ENCODE measurements at regions not wholly inside any gene's neighbourhood (a gene's known extent, or its start where the extent isn't known, plus 50 kb on each side); places are given as distances from the start of the nearest gene placed in this dataset.

- no peaks in the 10 kb centered on the region for H3K36me3 ChIP-seq
- no peak for TF ChIP-seq POLR2A (IDR thresholded peaks at IDR 0.05)
- TF ChIP-seq, protein P1, sequence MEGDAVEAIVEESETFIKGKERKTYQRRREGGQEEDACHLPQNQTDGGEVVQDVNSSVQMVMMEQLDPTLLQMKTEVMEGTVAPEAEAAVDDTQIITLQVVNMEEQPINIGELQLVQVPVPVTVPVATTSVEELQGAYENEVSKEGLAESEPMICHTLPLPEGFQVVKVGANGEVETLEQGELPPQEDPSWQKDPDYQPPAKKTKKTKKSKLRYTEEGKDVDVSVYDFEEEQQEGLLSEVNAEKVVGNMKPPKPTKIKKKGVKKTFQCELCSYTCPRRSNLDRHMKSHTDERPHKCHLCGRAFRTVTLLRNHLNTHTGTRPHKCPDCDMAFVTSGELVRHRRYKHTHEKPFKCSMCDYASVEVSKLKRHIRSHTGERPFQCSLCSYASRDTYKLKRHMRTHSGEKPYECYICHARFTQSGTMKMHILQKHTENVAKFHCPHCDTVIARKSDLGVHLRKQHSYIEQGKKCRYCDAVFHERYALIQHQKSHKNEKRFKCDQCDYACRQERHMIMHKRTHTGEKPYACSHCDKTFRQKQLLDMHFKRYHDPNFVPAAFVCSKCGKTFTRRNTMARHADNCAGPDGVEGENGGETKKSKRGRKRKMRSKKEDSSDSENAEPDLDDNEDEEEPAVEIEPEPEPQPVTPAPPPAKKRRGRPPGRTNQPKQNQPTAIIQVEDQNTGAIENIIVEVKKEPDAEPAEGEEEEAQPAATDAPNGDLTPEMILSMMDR (IDR thresholded peaks at IDR 0.05), result no peak
- intact Hi-C loops (cut with DNase I), result no loop called here
- no peak overlapping the region for H3K27ac ChIP-seq
- no peaks in the 10 kb centered on the region for H3K9me3 ChIP-seq
- WGBS, 2 donors, result 82 to 83% methylated on average over 1 of the region's 1 CpG
- no peak for DNase-seq
- no peaks in the 10 kb centered on the region for H3K4me1 ChIP-seq
- H3K4me3 ChIP-seq, result no peak overlapping the region
- H3K27me3 ChIP-seq, result peaks cover 0 to 70% (median 0%) of the 10 kb centered on the region in 4 donors
Measured at GRCh38 chr22:49138250-49138790, 689.4 kb downstream of the BRD1 start.

- no peak overlapping the region for H3K27ac ChIP-seq
- intact Hi-C loops (cut with DNase I), result no loop called here
- TF ChIP-seq, protein P1 (IDR thresholded peaks at IDR 0.05), result no peak
- no peak for TF ChIP-seq POLR2A (IDR thresholded peaks at IDR 0.05)
- WGBS, 2 donors, result 57% methylated on average over 3 of the region's 7 CpGs; no CpG with 5 or more reads in 1 of the 2 donors
- no peak overlapping the region for H3K4me3 ChIP-seq
- no peak for DNase-seq
- H3K36me3 ChIP-seq, result no peaks in the 10 kb centered on the region
- peaks cover 0 to 73% (median 0%) of the 10 kb centered on the region in 4 donors for H3K27me3 ChIP-seq
- no peaks in the 10 kb centered on the region for H3K9me3 ChIP-seq
- no peaks in the 10 kb centered on the region for H3K4me1 ChIP-seq
Measured at GRCh38 chr22:49137206-49137840, 690.4 kb downstream of the BRD1 start.

- no peak for TF ChIP-seq POLR2A (IDR thresholded peaks at IDR 0.05)
- TF ChIP-seq, protein P1 (IDR thresholded peaks at IDR 0.05), result no peak
- Histone ChIP-seq H3K4me3 (no peak overlapping the region), H3K27me3 (peaks cover 0 to 73% (median 0%) of the 10 kb centered on the region in 4 donors), H3K27ac (no peak overlapping the region), H3K9me3 (no peaks in the 10 kb centered on the region), H3K36me3 (no peaks in the 10 kb centered on the region), H3K4me1 (no peaks in the 10 kb centered on the region)
- DNase-seq, result no peak
- WGBS, 2 donors, result 87 to 89% methylated on average over 3 to 5 of the region's 9 CpGs
- intact Hi-C loops (cut with DNase I), result no loop called here
Measured at GRCh38 chr22:49136816-49137180, 690.9 kb downstream of the BRD1 start.

DNA sequence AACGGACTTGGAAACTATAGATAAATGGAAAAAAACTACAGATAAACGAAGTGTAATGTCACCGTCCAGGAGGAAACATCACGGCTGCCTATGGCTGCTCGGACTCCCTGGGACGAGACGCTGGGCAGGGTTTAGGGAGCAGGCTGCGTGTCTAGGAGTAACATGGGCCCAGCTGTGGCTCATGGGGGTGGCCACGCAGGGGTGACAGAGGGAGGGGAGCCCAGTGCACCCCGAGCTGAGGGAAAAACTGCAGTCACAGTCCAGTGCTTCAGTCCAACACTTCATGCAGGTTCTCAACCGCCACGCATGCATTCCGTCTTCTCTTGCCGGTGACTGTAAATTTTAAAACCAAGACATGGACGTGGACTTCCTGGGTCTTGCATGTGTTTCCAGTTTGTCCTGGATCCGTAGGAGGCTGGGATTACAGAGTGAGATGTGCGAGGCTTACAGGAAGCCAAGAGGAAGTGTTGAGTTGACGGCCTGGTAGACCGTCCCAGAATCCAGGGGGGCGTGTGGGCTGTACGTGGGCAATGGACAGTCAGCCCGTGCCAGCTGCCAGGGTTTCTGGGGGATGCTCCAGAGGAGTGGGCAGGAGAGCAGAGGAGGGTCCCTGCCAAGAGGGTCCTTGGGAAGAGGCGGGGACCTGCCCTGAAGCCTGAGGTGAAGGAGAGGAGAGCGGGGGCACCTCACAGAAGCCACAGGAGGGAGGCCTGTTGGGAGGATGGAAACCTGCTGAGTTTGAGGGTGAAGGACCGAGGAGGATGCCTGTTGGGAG lies 691.4 kb downstream of the BRD1 start:
- WGBS, 2 donors, result 65 to 71% methylated on average over 20 to 25 of the region's 25 CpGs
- no peak overlapping the region for H3K4me3 ChIP-seq
- TF ChIP-seq, protein P1 (IDR thresholded peaks at IDR 0.05), result no peak
- H3K36me3 ChIP-seq, result no peaks in the 10 kb centered on the region
- H3K27me3 ChIP-seq, result peaks cover 0 to 73% (median 0%) of the 10 kb centered on the region in 4 donors
- H3K27ac ChIP-seq, result no peak overlapping the region
- no peak for DNase-seq
- H3K4me1 ChIP-seq, result no peaks in the 10 kb centered on the region
- intact Hi-C loops (cut with DNase I), result no loop called here
- H3K9me3 ChIP-seq, result no peaks in the 10 kb centered on the region

DNA sequence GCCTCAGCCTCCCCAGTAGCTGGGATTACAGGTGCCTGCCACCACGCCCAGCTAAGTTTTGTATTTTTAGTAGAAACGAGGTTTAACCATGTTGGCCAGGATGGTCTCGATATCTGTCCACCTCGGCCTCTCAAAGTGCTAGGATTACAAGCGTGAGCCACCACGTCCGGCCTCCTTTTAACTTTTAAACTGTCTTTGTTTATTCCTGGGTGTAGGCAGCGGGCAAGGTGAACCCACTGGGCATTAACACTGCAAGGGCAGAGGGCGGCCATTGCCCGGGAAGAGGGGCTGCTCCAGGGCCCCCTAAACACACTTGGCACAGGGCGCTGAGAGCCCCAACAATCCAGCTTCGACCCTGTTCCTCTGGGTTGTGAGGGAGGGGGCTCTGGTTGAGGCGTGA lies 693.6 kb downstream of the BRD1 start:
- Histone ChIP-seq H3K27ac (no peak overlapping the region), H3K4me1 (no peaks in the 10 kb centered on the region), H3K9me3 (no peaks in the 10 kb centered on the region), H3K27me3 (peaks cover 0 to 64% (median 0%) of the 10 kb centered on the region in 4 donors), H3K4me3 (no peak overlapping the region), H3K36me3 (no peaks in the 10 kb centered on the region)
- DNase-seq, result no peak
- intact Hi-C loops (cut with DNase I), result no loop called here
- TF ChIP-seq, protein P1 (IDR thresholded peaks at IDR 0.05), result no peak
- no peak for TF ChIP-seq POLR2A (IDR thresholded peaks at IDR 0.05)
- WGBS, 2 donors, result 77 to 78% methylated on average over 2 to 11 of the region's 13 CpGs

Data from esophagus squamous epithelium (tissue), 5 donors.